ENCODE measurements at regions not wholly inside any gene's neighbourhood (a gene's known extent, or its start where the extent isn't known, plus 50 kb on each side); places are given as distances from the start of the nearest gene placed in this dataset.

DNA sequence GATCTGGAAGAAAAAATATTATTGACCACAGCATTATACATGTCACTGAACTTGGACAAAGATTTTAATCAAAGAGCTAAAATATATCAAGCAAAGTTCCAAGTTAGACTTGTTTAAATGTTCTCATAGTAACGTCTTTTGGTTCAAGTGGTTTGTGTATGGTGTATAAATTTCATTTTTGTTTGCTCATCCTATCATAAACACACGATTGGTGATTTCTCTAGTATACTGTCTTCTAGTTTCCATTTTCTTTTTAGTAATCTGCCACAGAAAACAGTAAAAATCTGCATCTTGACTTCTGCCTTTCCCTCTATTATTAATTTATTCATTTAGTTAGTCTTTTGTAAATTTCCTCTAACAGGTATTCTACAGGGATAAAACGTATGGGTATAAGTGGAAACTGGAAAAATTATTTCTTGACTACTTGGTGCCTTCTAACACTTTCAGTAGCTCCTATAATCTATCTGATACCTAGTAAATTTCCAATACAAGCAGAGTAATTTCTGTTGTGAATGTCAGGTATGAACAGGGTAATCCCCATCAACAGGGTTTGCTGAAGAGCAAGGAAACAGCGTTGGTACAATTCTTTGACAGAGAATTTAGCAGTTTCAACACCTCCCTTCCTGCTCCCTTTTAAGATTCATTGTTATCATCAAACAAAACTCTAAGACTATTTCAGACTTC lies 268.0 kb downstream of the PTPRC start:
- DNase-seq, result no peak

DNA sequence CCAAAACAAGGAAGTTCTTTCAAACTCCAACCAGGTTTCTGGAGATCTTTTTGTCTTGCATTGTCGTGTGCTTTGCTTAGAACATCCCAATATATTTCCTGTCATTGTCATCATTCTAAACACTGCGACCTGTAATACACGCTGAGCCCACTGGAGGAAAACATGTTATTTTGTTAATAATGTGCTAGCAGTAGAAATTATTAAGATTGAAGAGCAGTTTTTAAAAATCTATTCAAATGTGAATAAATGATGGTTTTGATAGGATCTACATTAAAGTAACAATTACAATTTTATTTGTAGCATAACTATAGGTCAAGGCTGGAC lies 268.5 kb downstream of the PTPRC start:
- no peak for DNase-seq

DNA sequence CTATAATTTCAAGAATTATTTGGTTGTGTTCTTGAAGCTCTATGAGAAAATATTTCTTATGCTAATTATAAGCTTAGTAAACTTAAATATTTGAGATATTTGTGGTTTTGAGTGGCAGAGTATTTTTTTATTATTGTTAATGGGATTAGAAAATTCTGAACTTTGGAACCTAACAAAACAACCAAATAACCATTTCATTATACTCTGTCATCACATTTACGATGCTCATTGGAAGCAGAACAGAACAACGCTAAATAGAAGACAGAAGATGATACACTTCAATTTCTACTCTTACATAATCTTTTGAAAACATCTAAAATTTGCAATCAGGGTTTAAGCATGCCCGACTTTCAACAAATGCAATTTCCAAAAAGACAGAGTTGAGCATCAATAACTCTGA lies 270.2 kb downstream of the PTPRC start:
- DNase-seq, result no peak

DNA sequence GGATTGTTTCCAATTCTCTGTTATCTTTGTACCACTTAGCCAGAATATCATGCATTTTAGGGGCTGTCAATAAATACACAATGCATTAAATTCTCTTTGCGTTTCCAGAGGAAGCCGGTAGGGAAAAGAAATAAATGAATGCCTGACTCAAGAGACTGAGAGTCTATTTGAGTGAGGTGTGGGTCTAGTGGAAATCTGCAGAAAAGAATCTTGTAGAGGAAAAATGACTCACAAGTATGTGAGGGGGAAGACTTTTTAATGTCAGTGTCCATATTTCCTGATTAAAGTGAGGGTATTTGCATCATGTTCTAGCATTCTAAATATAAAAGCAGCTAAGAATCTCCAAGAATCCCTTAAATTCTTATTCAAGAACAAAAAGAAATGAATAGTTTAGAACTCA lies 271.1 kb downstream of the PTPRC start:
- DNase-seq, result no peak

DNA sequence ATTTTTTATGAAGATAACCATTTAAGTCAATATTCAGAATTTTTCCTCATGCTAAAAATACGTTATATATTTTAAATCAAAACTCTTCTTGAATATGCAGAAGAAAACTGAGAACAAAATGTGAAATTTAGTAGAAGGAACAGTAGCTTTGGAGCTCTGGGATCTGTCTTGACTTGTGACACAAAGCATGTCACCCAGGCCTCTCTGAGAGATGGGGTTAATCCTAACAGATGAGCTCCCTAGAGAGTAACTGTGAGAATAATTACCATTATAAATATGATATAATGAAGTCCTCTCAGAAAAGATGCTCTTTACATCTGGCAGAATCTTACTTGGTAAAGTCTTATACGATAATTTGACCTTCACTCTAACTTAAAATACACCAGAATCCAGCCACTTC lies 272.0 kb downstream of the PTPRC start:
- DNase-seq, result no peak

DNA sequence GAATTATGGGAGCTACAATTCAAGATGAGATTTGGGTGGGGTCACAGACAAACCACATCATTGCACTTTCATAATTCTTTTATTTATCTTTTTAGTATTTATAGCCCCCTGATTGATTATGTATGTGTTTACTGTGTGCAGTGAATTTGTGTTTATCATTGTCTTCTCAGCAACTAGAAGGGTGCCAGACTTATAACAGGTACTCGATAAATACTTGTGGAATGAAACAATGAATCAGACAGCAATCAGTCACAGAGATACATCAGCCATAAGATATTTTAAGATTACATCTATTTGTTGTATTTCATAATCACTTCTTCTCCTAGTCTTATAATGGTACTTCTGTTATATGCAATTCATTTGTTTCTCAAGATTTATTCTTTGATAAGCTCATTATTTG lies 273.2 kb downstream of the PTPRC start:
- no peak for DNase-seq

DNA sequence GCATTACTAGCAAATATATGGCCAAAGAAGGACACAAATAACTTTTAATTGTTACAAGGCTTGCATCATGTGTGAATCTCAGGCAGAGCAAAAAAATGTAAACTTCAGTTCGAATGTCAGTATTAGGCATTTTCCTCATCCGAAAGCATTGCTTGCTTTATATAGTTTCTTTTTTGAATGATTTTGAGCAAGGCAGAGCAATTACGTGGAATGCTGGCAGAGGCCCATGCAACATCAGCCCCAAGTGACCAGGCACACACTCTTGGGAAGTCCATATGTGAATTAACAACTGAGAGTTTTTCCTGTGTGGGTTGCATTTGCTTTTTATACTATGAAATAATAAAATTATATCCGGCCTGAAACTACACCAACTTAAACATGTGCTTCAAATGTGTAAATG lies 274.8 kb downstream of the PTPRC start:
- DNase-seq, result no peak

DNA sequence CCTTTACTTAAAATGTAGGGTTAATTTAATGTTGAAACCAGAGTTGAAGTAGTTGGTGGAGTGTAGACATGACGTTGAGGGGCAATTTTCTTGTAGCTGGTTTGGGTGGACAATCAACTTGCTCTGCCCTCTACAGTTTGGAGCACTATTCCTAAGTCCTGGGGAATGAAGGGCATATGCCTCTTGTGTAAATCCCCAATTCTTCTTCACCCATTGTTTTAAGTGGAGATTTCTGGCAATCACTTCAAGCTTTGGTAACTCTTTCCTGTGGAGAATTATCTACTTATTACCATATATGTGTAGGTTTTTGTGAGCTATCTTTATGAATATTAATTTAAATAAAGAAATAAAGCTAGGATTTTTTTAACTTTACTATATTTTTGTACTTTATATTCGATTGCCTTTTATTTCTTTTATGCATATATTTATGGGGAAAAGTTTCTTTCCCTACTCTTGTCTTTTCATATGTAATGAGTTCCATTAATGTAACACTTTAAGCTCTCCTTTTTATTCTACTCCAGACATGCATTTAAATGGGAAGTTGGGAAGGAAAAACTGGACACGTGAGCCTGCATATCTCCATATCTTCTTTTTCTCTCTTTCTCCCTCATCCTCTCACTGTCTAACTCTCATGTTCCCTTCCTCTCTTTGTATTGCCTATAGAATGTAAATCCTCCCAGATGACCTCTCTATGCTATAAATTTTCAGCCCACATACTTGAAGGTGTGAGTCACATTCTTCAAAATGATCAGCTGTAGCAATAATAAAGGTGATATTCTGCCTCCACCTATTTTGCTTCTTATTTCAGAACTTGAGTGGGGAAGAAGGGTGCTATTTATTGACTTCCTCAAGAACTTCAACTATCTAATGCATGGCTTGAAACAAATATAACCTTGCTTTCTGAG lies 276.7 kb downstream of the PTPRC start:
- no peak for DNase-seq

DNA sequence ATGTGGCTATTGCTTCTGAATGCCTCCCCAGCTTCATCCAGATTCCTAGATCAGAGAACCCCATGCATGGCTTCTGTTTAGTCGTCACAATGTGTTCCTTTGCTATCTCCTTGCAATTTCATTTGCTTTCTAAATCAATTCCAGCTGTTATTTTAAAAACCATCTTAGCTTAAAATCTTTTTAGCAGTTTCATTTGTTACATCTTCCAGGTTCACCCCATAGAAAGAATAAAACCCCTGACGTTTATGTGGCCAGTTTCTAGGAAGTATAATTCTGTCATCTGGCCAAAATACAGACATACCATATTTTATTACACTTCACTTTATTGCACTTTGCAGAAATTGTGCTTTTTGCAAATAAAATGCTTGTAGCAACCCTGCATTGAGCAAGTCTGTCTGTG lies 278.4 kb downstream of the PTPRC start:
- no peak for DNase-seq

DNA sequence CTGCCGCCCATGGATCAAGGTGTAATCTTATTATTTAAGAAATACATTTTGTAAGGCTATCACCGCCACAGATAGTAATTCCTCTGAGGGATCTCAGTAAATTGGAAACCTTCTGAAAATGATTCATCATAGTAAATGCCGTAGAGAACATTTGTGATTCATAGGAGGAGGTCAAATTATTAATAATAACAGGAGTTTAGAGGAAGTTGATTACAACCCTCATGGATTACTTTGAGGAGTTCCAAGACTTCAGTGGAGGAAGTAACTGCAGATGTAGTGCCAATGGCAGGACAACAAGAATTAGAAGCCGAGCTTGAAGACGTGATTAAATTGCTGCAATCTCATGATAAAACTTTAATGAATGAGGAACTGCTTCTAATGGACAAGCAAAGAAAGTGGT lies 280.1 kb downstream of the PTPRC start:
- no peak for DNase-seq

DNA sequence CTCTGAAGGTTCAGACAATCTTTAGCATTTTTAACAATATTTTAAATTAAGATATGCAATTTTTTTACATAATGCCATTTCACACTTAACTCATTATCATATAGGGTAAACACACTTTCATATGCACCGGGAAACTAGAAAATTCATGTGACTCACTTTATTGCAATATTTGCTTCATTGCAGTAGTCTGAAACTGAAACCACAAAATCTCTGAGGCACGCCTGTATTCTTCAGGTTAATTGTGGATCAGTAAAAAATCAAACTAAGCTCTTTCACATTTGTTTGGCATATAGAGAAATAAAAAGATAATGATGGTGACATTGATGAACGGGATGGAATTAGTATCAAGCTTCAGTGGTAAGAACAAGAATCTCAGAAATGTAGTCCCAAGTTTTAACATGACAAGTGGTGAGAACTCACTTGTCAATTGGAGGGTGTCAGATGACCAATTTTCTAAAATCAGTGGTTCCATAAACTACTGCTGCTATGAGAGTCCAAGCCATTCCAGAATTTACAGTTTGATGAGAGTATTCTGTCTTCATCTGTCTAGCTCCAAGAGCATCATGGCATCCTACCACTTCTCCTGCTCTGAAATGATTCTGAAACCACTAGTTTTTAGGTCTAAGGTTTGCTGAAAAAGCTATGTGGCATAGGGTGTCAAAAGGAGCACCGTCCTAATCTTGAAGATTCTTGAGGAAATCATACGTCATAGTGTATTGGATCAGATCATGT lies 281.0 kb downstream of the PTPRC start:
- DNase-seq, result no peak

DNA sequence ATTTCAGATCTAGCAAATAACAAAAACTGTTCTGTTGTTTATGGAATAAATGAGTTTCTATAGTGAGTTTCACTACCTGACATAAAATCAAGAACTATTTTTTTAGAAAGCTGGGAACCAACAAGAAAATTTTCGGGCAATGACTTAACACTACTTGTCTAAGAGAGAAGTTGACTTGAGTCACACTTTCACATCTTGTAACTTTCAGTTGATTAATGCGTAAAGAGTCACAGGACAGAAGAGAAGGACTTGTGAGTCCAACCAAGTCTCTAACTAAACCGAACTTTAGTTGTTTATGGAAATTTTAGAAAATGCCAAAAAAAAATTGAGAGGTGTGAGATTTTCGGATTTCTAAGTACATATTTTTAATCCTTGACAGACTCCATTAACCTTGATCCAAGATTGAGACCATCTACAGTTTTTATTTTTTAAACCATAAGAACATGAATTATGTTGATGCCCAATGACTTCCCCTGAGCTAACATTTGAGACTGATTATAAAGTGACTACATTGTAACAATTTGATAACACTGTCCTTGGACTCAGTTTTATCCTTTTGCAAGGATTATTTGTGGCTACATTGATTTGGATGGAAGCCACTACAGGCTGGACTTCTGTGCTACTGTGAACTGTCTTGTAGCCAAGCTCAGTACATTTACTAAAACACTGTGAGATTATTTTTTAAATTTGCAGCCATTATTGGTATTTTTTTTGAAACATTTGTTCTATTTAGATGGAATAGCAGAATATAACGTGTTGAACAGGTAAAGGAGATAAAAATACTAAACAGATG lies 284.0 kb downstream of the PTPRC start:
- DNase-seq, result no peak

DNA sequence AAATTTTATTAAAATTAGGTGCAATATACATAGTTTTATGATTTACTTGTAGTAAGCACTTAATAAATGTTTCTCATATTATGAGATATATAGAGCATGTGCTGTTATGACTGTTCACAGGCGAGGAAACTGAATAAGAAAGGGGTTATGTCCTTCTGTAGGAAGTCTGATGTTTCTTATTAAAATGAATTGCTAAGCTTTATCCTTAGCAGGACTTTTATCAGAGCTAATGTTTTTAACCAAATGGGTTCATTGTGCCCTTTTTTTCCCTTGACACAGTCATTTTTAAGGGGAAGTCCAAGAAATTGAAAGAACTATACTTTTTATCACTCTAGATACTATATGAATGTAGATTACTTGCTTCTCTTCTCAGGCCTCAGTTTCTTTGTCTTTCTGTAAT lies 285.2 kb downstream of the PTPRC start:
- DNase-seq, result no peak

DNA sequence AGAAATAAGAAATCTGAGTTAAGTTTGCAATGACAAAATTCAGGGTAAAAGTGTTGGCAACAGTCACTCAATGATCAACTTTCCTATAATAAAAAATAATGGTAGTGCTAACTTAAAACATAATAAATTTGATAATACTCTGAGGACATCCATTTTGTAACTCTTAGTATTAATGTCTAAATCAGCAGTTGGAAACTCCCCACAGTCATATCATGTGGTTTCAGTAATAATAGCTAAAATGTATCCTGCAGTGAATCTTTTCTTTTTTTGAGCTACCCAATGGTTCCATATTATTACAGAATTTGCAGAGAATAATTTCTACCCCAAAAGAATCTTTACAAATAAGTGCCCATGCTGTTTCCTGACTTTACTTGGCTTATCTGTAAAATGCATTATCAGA lies 286.7 kb downstream of the PTPRC start:
- DNase-seq, result no peak

DNA sequence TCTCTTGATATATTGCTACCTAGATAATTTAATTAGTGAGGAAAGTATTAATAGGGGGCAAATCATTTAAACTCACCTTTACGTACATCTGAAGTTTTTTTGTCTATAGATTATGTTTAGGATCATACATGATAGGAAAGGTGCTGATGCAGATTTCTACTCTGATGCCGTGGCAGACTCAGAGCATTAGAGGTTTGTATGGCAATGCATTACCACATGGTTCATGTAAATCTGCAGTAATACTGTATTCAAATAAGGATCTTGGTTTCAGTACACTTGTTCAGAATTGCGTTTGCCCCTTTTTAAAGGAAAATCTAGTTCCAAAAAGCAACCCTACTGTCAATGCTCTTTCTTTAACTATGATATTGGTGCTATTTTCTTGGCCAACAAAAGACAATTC lies 288.3 kb downstream of the PTPRC start:
- DNase-seq, result no peak

DNA sequence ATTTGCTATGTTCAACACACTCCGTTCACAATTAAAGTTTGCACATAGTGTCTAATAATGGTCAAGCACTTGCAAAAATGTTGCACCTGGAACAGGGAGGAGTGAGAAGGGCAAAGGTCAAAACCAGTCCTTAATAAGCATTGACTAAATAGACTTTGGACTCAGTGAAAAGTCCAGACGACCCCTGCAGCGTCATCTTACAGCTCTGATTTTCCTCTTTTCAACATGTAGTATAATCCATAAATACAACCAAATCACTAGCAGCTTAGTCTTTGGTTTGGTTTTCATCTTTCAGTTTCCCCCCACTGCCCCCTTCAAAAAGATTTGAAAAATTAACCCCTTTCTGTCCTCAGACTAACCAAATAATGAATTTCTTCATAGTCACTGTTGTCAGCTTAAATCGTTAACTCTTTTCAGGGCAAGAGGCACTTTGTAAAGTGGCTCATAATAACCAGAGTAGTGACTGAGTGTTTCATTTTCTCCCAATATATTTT lies 290.3 kb downstream of the PTPRC start:
- no peak for DNase-seq

DNA sequence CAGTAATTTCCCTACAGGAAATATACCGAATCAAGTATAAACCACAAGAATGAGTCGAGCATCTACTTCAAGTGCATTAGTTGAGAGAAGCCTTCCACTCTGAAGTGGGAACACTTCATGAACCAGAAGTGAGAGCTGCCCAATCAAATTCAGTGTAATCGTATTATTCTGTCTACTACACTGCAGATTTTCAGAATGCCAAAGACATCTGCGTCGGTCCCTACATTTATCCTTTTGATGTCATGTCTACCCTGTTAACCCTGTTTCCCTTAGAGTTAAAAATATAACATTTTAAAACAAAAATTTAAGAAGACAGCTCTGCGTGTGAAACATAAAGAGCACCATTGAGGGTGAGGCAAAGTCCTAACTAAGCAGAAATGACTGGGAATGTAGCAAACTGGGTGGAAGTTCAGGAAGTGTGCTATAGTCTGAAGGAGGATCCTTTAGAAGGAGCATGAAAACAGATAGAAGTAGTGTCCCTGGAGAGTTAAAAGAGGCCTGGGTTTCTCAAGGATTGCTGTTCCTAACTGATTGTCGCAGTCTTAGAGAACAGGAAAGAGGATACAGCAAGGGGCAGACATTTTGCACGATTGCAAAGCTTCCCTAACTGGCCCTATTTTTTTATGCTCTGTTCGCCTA lies 291.2 kb downstream of the PTPRC start:
- DNase-seq, result no peak

DNA sequence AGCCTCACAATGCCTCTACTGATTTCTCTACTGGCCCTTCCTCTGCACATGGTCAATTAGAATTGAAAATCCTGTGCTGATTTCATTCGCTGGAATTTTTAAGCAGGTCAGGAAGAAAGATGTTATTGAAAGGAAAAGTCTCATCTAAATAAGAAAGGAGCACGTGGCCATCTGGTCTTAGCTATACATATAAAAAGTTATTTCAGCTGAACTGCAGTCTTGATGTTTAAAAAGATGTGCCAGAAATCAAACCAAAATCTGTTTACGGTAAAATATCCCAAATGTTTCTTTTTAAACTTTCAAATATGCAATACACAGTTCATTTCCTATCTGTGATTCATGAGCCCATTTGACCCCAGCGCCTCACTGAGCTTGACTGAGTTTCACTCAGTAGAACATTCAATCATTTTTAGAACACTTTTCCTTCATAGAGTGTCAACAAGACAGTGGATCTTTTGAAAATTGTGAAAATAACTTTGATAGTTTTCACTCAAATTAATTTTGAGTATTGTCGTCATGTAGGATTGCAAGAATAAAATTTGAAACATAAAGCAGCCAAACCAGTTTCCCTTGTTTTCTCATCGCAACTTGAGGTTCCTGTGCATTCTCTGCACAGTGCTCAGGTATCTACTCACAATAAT lies 293.6 kb downstream of the PTPRC start:
- DNase-seq, result no peak

DNA sequence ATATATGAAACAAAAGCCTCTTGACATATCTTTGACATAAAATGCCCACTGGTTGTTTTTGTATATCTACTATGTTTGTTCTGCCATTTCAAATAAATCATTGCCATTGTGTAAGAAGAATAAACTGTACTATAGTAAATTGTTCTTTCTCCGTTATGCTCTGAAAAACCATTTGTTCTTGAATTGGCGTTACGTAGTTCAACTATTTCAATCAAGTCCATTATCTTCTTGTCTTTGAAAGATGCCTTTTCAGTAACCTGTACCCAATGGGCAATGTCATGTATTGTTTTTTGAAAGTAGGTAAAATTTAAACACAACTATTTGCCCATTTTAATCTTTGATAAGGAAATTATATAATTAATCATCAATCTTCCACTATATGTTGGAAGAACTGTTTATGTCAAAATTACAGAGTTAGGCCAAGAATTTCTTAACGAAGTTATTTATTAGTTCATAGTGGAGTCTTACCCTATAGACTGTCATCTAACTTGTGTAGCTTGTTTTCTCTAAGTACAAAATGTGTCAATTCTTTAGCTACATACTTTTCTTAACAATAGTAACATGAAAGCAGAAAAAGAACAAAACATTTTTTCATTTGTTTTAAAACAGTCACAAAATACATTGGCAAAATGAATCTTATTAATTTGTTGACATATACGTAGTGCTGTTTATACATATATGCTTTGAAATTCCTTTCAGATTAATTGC lies 294.8 kb downstream of the PTPRC start:
- DNase-seq, result no peak

DNA sequence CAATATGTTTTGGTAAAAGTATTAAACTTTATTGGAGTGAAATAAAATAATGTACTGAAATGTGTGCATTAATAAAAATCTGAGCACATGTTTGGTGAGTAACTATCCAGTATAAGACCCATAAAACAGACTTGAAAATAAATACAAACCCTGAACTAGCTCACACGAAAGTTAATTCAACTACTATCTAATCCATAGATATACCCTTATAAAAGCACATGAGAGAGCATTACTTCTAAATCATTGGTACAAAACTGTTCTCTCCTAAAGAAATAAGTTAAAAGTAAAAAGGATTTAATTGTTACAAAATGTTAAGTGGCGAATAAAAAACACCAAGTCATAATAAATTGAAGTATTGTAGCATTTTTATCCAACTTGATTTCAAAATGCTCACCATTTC lies 295.6 kb downstream of the PTPRC start:
- DNase-seq, result no peak

DNA sequence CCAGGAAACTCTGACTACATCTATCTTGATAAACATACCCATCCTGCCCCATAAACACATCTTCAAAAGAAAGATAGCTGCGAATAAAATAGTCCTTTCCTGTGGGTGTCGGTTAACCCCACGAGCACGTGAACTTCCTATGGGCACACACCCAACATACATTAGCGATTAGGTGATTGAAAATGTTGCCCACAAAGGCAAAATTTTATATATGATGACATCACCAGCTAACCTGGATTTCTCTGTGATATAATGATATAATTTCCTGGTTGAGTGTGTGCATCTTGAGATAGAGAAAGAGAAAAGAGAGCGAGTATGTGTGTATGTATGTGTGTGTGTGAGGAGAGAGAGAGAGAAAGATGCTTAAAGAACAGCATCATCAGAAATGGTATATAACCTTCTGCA lies 296.1 kb downstream of the PTPRC start:
- peak; percentile 37 for DNase-seq
